Sigmoid colon (tissue), 6 donors: ENCODE measurements at regions not wholly inside any gene's neighbourhood (a gene's known extent, or its start where the extent isn't known, plus 50 kb on each side); places are given as distances from the start of the nearest gene placed in this dataset.

Experiments used
- DNase-seq: peaks from one replicate; pipeline ENCODE4 v3.0.0-alpha.2; 2019
- H3K27ac ChIP-seq, 4 donors: fragments of 200-600 bp; sonication (generic); one replicate each; pipeline ENCODE4 v1.5.1; 2016 to 2019; ENCODE audit warnings: mild to moderate bottlenecking in 1 of 4
- H3K27me3 ChIP-seq, 3 donors: fragments of 200-600 bp; sonication (generic); one replicate each; pipeline ENCODE4 v1.5.1; 2019; ENCODE audit warnings: mild to moderate bottlenecking in 1 of 3
- H3K36me3 ChIP-seq, 4 donors: fragments of 200-600 bp; sonication (generic); one replicate each; pipeline ENCODE4 v1.5.1; 2016 to 2019
- H3K4me1 ChIP-seq, 4 donors: fragments of 200-600 bp; sonication (generic); one replicate each; pipeline ENCODE4 v1.5.1; 2017 to 2019
- H3K4me3 ChIP-seq, 4 donors: fragments of 200-600 bp; sonication (generic); one replicate each; pipeline ENCODE4 v1.5.1; 2017 to 2019; ENCODE audit warnings: mild to moderate bottlenecking in 2 of 4, moderate library complexity in 1 of 4
- H3K9me3 ChIP-seq, 4 donors: fragments of 200-600 bp in 3 of 4; sonication (generic) in 3 of 4; one replicate each; pipeline versions ENCODE4 v1.5.1 to v1.6.1; 2013 to 2019
- CTCF ChIP-seq, 4 experiments: fragments of 450-650 bp in 3 of 4; fragments of 200-600 bp in 1 of 4; IDR thresholded peaks; one replicate each; pipeline ENCODE4 v1.5.1; 2016 to 2019; ENCODE audit warnings: antibody characterized with exemption in 4 of 4, mild to moderate bottlenecking in 3 of 4, moderate library complexity in 2 of 4
- EP300 ChIP-seq, 4 donors: sonication (generic); formaldehyde crosslinking; IDR thresholded peaks; one replicate each; pipeline ENCODE4 v1.6.1; 2017; ENCODE audit warnings: antibody characterized with exemption in 4 of 4
- POLR2A ChIP-seq, 2 donors: fragments of 450-650 bp; IDR thresholded peaks; one replicate each; pipeline ENCODE4 v1.6.1; 2016; ENCODE audit warnings: antibody characterized with exemption in 2 of 2, mild to moderate bottlenecking in 2 of 2, moderate library complexity in 2 of 2
- POLR2AphosphoS5 ChIP-seq, 4 donors: sonication (generic); formaldehyde crosslinking; IDR thresholded peaks; one replicate each; pipeline ENCODE4 v1.6.1; 2017; ENCODE audit warnings: antibody characterized with exemption in 4 of 4
- WGBS, 2 donors: extraction: QIAGEN DNeasy Blood & Tissue Kit; methylation state at CpG; one replicate each; pipeline ENCODE4 v1.1.7; 2013; 5-methylcytosine and 5-hydroxymethylcytosine counted together
- intact Hi-C: fragments of 100-400 bp; cut with DNase I; formaldehyde crosslinking; loops from one replicate; pipeline ENCODE4 v1.15.1; 2023
- donor health status: healthy with polysubstance abuse.
- donor health status: healthy.

- no peak overlapping the region for H3K4me3 ChIP-seq
- H3K4me1 ChIP-seq: peaks cover 0 to 4% (median 0%) of the 10 kb centered on the region in 4 donors
- WGBS, 2 donors: 91 to 96% methylated on average over 6 of the region's 6 CpGs
- peaks cover 0 to 3% (median 0%) of the 10 kb centered on the region in 3 donors for H3K27me3 ChIP-seq
- TF ChIP-seq POLR2A (IDR thresholded peaks at IDR 0.05) (no peak), EP300 (IDR thresholded peaks at IDR 0.05) (no peak), POLR2AphosphoS5 (IDR thresholded peaks at IDR 0.05) (no peak), CTCF (IDR thresholded peaks at IDR 0.05) (no peak)
- H3K9me3 ChIP-seq: no peaks in the 10 kb centered on the region
- peak; percentile 13 for DNase-seq
- H3K36me3 ChIP-seq: no peaks in the 10 kb centered on the region
- intact Hi-C loops: loop anchor here (5.0 kb wide), 1 partner anchor 101 kb away; no protein-coding TSS in a partner anchor
- H3K27ac ChIP-seq: no peak overlapping the region
Observed at GRCh38 chr3:195001261-195001660, 269.7 kb downstream of the XXYLT1 start.

DNA sequence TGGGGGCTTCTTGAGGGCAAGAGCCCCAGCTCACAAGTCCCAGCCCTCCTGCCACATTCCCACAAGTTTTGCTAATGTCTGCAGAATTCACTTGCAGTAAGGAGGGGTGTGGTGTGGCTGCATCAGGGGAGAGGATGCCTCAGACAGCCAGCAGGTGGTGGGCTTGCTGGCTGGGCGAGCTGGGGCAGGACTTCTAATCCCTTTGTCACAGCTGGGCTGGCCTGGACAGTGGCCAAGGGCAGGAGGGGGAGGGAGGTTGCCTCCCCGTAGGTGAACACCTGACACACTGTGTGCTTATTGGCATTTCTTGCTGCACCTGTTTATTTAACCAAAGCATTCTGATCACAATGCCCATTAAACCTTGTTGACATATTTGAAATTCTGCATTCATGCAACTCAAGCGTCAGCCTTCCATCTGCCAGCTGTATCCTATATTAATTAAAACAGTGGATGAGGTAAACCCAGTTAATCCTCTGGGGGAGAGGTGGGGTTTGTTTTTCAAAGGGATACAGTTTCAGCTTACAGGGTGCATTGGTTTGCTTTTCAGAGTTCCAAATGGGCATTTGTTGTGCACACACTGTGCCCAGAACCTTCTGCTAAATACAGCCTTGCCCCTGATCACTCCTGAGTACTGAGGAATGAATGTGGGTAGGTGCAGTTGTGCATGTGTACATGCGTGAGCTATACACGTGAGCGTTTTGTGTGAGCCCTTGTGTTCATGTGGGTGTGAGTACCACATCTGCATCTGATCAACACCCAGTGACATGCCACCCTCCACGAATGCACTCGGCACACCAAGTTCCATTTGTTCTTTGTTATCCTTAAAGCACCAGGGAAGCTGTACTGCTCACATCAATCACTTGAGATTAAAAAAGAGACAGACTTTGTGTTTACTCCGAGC lies 268.7 kb downstream of the XXYLT1 start:
- Histone ChIP-seq H3K4me1 (peaks cover 0 to 4% (median 0%) of the 10 kb centered on the region in 4 donors), H3K36me3 (no peaks in the 10 kb centered on the region), H3K27ac (peak overlapping the region in 1 of 4 donors; percentile 14), H3K27me3 (peaks cover 0 to 3% (median 0%) of the 10 kb centered on the region in 3 donors), H3K4me3 (no peak overlapping the region), H3K9me3 (no peaks in the 10 kb centered on the region)
- TF ChIP-seq CTCF (IDR thresholded peaks at IDR 0.05) (peak in 3 of 4 experiments; percentile 15 to 31 (median 31)), POLR2AphosphoS5 (IDR thresholded peaks at IDR 0.05) (no peak)
- 29 to 51% methylated on average over 9 of the region's 9 CpGs for WGBS, 2 donors
- intact Hi-C loops: loop anchor here (5.0 kb wide), 1 partner anchor 100 kb away; no protein-coding TSS in a partner anchor
- no peak for DNase-seq

DNA sequence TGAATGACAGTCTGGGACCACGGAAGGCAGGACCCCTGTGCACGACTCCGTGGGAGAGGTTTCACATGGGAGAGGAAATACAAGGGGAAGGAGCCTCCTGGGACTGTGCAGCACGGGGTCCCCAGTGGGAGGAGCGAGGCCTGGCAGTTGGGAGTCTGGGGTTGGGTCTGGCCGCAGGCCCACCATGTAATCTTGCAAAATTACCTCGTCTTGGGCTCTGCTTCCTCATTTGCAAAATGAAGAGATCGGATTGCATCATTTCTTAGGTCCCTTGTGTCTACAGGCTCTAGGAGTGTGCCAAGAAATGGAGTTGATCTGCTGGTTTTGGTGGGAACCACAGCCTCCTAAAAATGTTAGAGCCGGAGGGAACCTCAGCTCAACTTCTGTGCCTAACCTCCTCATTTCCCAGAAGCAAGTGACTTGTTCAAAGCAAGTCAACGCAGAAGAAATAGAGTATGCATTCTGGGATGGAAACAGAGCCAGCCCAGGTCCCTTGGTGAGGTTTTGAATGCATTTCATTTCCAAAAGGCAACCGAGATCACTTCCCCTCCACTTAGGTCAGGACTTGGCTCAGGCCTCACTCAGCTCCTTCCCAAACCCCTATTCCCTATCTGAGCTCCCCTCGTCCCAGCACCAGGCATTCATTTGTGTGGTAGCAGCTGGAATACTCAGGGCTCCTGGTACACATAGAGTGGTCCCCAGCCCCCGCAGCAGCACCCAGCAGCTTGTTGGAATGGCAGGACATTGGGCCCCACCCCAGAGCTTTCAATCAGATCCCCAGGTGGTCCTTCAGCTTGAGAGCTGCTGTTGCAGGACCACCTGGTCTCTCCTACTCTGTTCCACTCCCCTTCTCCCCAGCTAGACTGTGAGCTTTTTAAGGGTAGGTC lies 267.7 kb downstream of the XXYLT1 start:
- Histone ChIP-seq H3K4me1 (peaks cover 0 to 4% (median 0%) of the 10 kb centered on the region in 4 donors), H3K9me3 (no peaks in the 10 kb centered on the region), H3K36me3 (no peaks in the 10 kb centered on the region), H3K4me3 (no peak overlapping the region), H3K27ac (peak overlapping the region in 1 of 4 donors; percentile 14), H3K27me3 (peaks cover 0 to 3% (median 0%) of the 10 kb centered on the region in 3 donors)
- WGBS, 2 donors: 57 to 79% methylated on average over 13 of the region's 13 CpGs
- intact Hi-C loops: loop anchor here (5.0 kb wide), 1 partner anchor 99 kb away; no protein-coding TSS in a partner anchor
- DNase-seq: peak; percentile 83
- no peak for TF ChIP-seq CTCF (IDR thresholded peaks at IDR 0.05)
- no peak for TF ChIP-seq POLR2AphosphoS5 (IDR thresholded peaks at IDR 0.05)
- no peak for TF ChIP-seq POLR2A (IDR thresholded peaks at IDR 0.05)
- no peak for TF ChIP-seq EP300 (IDR thresholded peaks at IDR 0.05)

DNA sequence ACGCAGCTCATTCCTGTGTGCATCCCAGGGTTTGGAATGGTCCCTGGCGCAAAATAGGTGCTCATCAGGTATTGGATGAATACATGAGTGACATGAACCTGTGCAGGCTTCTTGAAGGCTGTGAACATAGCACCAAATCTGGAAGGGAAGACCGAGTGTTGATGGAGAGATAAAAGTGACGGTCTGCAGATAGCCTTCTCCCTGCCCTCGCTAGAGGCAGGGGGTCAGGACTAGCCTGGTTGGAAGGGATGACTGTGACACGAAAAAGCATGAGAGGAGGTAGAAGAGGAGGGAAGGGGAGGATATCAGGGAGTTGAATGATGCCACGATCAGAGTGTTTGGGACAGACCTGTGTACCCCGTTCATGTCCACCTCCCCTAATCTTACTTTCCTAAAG lies 267.1 kb downstream of the XXYLT1 start:
- DNase-seq: no peak
- 91 to 93% methylated on average over 8 of the region's 8 CpGs for WGBS, 2 donors
- H3K4me1 ChIP-seq: peaks cover 0 to 4% (median 0%) of the 10 kb centered on the region in 4 donors
- H3K4me3 ChIP-seq: no peak overlapping the region
- no peak for TF ChIP-seq POLR2A (IDR thresholded peaks at IDR 0.05)
- TF ChIP-seq POLR2AphosphoS5 (IDR thresholded peaks at IDR 0.05): no peak
- TF ChIP-seq CTCF (IDR thresholded peaks at IDR 0.05): no peak
- no peak for TF ChIP-seq EP300 (IDR thresholded peaks at IDR 0.05)
- no peaks in the 10 kb centered on the region for H3K36me3 ChIP-seq
- no peak overlapping the region for H3K27ac ChIP-seq
- H3K27me3 ChIP-seq: peaks cover 0 to 3% (median 0%) of the 10 kb centered on the region in 3 donors
- H3K9me3 ChIP-seq: no peaks in the 10 kb centered on the region
- intact Hi-C loops: loop anchor here (5.0 kb wide), 1 partner anchor 98 kb away; no protein-coding TSS in a partner anchor
